ENCODE measurements at regions not wholly inside any gene's neighbourhood (a gene's known extent, or its start where the extent isn't known, plus 50 kb on each side); places are given as distances from the start of the nearest gene placed in this dataset.

DNA sequence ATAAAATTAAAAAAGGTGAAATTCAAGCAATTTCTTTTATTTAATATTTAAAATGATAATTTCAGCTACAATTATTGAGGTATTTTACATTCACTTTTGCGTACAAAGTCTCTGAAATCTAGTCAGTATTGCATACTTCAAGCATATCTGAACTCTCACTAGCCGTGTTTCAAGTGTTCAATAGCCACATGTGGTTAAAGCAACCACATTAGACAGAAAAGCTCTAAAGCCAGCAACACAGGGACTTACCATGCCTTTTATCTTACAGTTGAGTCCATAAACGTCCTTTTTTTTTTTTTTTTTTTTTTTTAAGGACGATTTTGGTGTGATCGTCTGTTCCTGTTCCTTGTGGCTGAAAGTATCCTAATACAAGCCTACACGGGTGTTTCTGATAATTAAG lies 257.0 kb upstream of the RGMA start:
- TF ChIP-seq GATA2 (IDR thresholded peaks at IDR 0.05; ENCODE audit: low read depth, low read length) (no peak), GATA3 (IDR thresholded peaks at IDR 0.05; ENCODE audit: low read depth, low read length) (no peak)

All from SH-SY5Y (cell line).